OCI-LY7 (cell line): ENCODE measurements at regions not wholly inside any gene's neighbourhood (a gene's known extent, or its start where the extent isn't known, plus 50 kb on each side); places are given as distances from the start of the nearest gene placed in this dataset.

ENCODE experiments used
- CTCF ChIP-seq: fragments of 200-600 bp; sonication (generic); conservative IDR thresholded peaks from 2 replicates; pipeline ENCODE4 v1.5.1; 2014; ENCODE audit warnings: mild to moderate bottlenecking, antibody characterized with exemption, low read length, moderate library complexity, mixed read lengths
- EZH2phosphoT487 ChIP-seq: fragments of 200-600 bp; sonication (generic); IDR thresholded peaks from 2 replicates; pipeline ENCODE4 v1.6.1; 2018; ENCODE audit warnings: low read depth, borderline replicate concordance, mild to moderate bottlenecking, mixed run types, antibody characterized with exemption, low read length, moderate library complexity, mixed read lengths

- TF ChIP-seq CTCF (no peak), EZH2phosphoT487 (no peak)
These were observed 234.2 kb upstream of the MAF start for GRCh38 chr16:79834720-79835119.
